ENCODE measurements at regions not wholly inside any gene's neighbourhood (a gene's known extent, or its start where the extent isn't known, plus 50 kb on each side); places are given as distances from the start of the nearest gene placed in this dataset.

- TF ChIP-seq, protein P1, sequence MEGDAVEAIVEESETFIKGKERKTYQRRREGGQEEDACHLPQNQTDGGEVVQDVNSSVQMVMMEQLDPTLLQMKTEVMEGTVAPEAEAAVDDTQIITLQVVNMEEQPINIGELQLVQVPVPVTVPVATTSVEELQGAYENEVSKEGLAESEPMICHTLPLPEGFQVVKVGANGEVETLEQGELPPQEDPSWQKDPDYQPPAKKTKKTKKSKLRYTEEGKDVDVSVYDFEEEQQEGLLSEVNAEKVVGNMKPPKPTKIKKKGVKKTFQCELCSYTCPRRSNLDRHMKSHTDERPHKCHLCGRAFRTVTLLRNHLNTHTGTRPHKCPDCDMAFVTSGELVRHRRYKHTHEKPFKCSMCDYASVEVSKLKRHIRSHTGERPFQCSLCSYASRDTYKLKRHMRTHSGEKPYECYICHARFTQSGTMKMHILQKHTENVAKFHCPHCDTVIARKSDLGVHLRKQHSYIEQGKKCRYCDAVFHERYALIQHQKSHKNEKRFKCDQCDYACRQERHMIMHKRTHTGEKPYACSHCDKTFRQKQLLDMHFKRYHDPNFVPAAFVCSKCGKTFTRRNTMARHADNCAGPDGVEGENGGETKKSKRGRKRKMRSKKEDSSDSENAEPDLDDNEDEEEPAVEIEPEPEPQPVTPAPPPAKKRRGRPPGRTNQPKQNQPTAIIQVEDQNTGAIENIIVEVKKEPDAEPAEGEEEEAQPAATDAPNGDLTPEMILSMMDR (conservative IDR thresholded peaks at IDR 0.05; ENCODE audit: low read depth, low read length) = no peak
- TF ChIP-seq, protein P2, sequence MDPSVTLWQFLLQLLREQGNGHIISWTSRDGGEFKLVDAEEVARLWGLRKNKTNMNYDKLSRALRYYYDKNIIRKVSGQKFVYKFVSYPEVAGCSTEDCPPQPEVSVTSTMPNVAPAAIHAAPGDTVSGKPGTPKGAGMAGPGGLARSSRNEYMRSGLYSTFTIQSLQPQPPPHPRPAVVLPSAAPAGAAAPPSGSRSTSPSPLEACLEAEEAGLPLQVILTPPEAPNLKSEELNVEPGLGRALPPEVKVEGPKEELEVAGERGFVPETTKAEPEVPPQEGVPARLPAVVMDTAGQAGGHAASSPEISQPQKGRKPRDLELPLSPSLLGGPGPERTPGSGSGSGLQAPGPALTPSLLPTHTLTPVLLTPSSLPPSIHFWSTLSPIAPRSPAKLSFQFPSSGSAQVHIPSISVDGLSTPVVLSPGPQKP (IDR thresholded peaks at IDR 0.05; ENCODE audit: borderline replicate concordance, low read depth, low read length) = no peak
- TF ChIP-seq RAD21 (IDR thresholded peaks at IDR 0.05; ENCODE audit: low read length) = no peak
- TF ChIP-seq CEBPB (IDR thresholded peaks at IDR 0.05; ENCODE audit: low read depth, low read length) = no peak
- TF ChIP-seq BHLHE40 (IDR thresholded peaks at IDR 0.05; ENCODE audit: low read depth, low read length) = no peak
- no peak for TF ChIP-seq POLR2A (IDR thresholded peaks at IDR 0.05; ENCODE audit: low read depth, low read length)
- TF ChIP-seq CHD1 (IDR thresholded peaks at IDR 0.05; ENCODE audit: low read depth, low read length) = no peak
- TF ChIP-seq SMC3 (IDR thresholded peaks at IDR 0.05; ENCODE audit: low read depth, low read length) = no peak
- TF ChIP-seq USF2 (IDR thresholded peaks at IDR 0.05; ENCODE audit: low read depth, low read length) = no peak
- no peak for TF ChIP-seq NFE2L2 (IDR thresholded peaks at IDR 0.05; ENCODE audit: low read depth, low read length)
- TF ChIP-seq FOS (IDR thresholded peaks at IDR 0.05; ENCODE audit: low read depth, low read length) = no peak
- no peak for TF ChIP-seq RFX5 (IDR thresholded peaks at IDR 0.05; ENCODE audit: low read depth, low read length)
- no peak for TF ChIP-seq MXI1 (IDR thresholded peaks at IDR 0.05; ENCODE audit: borderline replicate concordance, low read depth, low read length)
- TF ChIP-seq MAFK (IDR thresholded peaks at IDR 0.05; ENCODE audit: low read depth, low read length) = no peak
Observed at GRCh38 chr22:48799227-48799970, 1028.3 kb downstream of the BRD1 start.

Data from IMR-90 (cell line).